Pancreas (tissue), 10 donors: ENCODE measurements at regions not wholly inside any gene's neighbourhood (a gene's known extent, or its start where the extent isn't known, plus 50 kb on each side); places are given as distances from the start of the nearest gene placed in this dataset.
A peak's percentile ranks its signal among the peaks of the same experiment; 100 is the strongest.

ENCODE experiments used
- ATAC-seq, 4 donors: fragments of 200-7000 bp; cut with Tn5 transposase; one replicate each; pipeline versions ENCODE4 v1.8.0 to v1.9.1; 2020; ENCODE audit warnings: mild to moderate bottlenecking in 4 of 4, moderate library complexity in 4 of 4
- DNase-seq, 6 donors: peaks; one replicate each; pipeline ENCODE4 v3.0.0-alpha.2; 2020
- FAIRE-seq: peaks from 2 replicates; lab custom pipeline; 2012; peaks lifted over from hg19 to GRCh38; lab: Jason Lieb, UNC
- H3K27ac ChIP-seq, 4 donors: fragments of 200-600 bp; sonication (generic); 1 replicate in 3 of 4; 2 replicates in 1 of 4; pipeline versions ENCODE4 v1.5.0 to v1.8.0; 2020
- H3K27me3 ChIP-seq, 4 donors: fragments of 200-600 bp; one replicate each; pipeline ENCODE4 v1.8.0; 2021
- H3K36me3 ChIP-seq, 3 donors: fragments of 200-600 bp; sonication (generic) in 1 of 3; one replicate each; pipeline versions ENCODE4 v1.5.0 to v1.8.0; 2020 to 2021
- H3K4me1 ChIP-seq, 3 donors: fragments of 200-600 bp; one replicate each; pipeline ENCODE4 v1.8.0; 2021
- H3K4me3 ChIP-seq, 4 donors: fragments of 200-600 bp; sonication (generic) in 2 of 4; one replicate each; pipeline versions ENCODE4 v1.5.0 to v1.8.0; 2020 to 2021
- H3K9me3 ChIP-seq, 4 donors: fragments of 200-600 bp; one replicate each; pipeline ENCODE4 v1.8.0; 2021
- CTCF ChIP-seq, 4 donors: fragments of 200-600 bp; sonication (generic) in 3 of 4; IDR thresholded peaks; one replicate each; pipeline versions ENCODE4 v1.5.0 to v1.8.0; 2021; ENCODE audit warnings: antibody characterized with exemption in 4 of 4
- WGBS, 2 donors: extraction: QIAGEN DNeasy Blood & Tissue Kit; methylation state at CpG; one replicate each; pipeline ENCODE4 v1.1.7; 2013; 5-methylcytosine and 5-hydroxymethylcytosine counted together
- intact Hi-C, 3 donors: fragments of 100-400 bp; cut with DNase I; formaldehyde crosslinking; loops; one replicate each; pipeline versions ENCODE4 v1.11.1 to v1.14.2; 2022
- donor health status: healthy with polysubstance abuse.
- donor health status: DM: no; HTN: no; CAD: no; lungs with moderate emphysema.
- donor health status: DM: no; HTN: no; CAD: no.
- donor health status: control.
- donor health status: control.
- donor health status: Bipolar disorder and iron deficiency.
- donor health status: DM: yes; HTN: yes; CAD: no.
- donor health status: DM: no; HTN: no; CAD: no.
- donor health status: DM: no; HTN: no; CAD: no.
- donor health status: DM: yes; HTN: yes; CAD: no.

DNA sequence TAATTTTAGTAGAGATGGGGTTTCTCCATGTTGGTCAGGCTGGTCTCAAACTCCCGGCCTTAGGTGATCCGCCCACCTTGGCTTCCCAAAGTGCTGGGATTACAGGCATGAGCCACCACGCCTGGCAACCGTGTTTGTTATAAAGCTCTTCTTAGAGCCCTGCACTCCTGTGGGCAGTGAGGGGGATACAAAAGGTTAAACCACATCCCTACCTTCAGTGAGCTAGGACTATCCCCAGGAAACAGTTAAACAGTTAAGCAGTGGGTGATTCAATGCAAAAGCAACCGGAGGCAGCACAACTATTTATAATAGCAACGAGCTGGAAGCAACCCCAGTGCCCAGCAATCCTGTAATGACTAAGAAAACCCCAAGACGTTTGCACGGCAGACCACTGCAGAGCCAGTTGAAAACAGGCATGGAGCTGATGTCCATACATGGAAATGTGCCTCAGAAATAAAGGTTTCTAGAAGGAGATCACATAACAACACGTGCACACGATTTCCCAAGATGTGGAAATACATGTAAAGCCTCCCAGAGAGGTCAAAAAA, 107.2 kb upstream of the LYZL2 start:
- no peak for TF ChIP-seq CTCF (IDR thresholded peaks at IDR 0.05)
- ATAC-seq: peak in 3 of 4 donors; percentile 17 to 65 (median 29)
- Histone ChIP-seq H3K4me1 (no peaks in the 10 kb centered on the region), H3K27me3 (no peaks in the 10 kb centered on the region), H3K9me3 (no peaks in the 10 kb centered on the region), H3K36me3 (no peaks in the 10 kb centered on the region), H3K4me3 (no peak overlapping the region), H3K27ac (no peak overlapping the region)
- intact Hi-C loops: no loop called here
- WGBS, 2 donors: 34 to 43% methylated on average over 10 of the region's 10 CpGs
- FAIRE-seq: no peak
- DNase-seq: no peak

DNA sequence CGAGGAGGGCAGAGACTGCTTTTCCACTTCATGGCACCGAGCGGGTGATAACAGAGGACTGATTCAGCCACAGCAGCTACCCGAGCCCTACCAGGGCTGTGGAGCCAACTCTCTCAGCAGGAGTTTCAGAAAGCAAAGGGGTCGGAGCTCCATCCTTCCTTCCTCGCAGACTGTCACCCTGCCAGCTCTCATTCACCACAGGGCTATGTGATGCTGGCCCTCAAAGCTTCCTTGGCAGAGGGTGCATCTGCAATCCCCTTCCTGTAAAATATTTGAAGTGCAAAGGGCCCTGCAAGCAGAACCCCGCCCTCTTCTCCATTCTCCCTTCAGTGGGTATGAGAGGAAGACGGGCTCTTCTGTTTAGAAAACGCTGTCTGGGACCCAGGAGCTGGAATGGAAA, 105.3 kb upstream of the LYZL2 start:
- Histone ChIP-seq H3K27me3 (no peaks in the 10 kb centered on the region), H3K36me3 (no peaks in the 10 kb centered on the region), H3K9me3 (no peaks in the 10 kb centered on the region), H3K4me1 (no peaks in the 10 kb centered on the region), H3K4me3 (no peak overlapping the region), H3K27ac (no peak overlapping the region)
- FAIRE-seq (no peak), DNase-seq (no peak), ATAC-seq (no peak)
- no peak for TF ChIP-seq CTCF (IDR thresholded peaks at IDR 0.05)
- 38 to 40% methylated on average over 9 of the region's 9 CpGs for WGBS, 2 donors
- intact Hi-C loops: no loop called here

DNA sequence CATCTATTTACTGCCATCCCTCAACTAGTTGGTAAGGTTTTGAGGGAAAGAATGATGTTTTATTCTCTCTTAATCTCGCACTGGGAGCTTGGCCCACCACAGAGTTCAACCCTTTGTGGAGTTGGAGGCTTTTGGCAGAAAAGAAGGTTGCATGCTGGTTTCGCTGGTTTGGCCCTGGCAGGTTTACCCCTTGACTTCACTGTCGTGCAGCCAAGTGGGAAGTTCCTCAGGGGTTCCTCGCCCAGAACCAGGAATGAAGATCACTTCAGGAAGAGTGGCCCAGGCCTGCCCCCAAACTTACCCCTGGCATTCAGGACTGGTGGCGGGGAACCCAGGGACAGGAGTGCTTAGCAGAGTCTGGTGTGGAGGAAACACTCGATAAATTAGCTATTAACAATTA, 103.1 kb upstream of the LYZL2 start:
- Histone ChIP-seq H3K9me3 (no peaks in the 10 kb centered on the region), H3K36me3 (no peaks in the 10 kb centered on the region), H3K4me1 (no peaks in the 10 kb centered on the region), H3K27ac (no peak overlapping the region), H3K4me3 (no peak overlapping the region), H3K27me3 (no peaks in the 10 kb centered on the region)
- DNase-seq: no peak
- TF ChIP-seq CTCF (IDR thresholded peaks at IDR 0.05): no peak
- WGBS, 2 donors: 83 to 92% methylated on average over 6 of the region's 6 CpGs
- ATAC-seq: no peak
- intact Hi-C loops: no loop called here
- no peak for FAIRE-seq

- ATAC-seq (no peak), DNase-seq (no peak), FAIRE-seq (no peak)
- H3K36me3 ChIP-seq: no peaks in the 10 kb centered on the region
- H3K4me1 ChIP-seq: no peaks in the 10 kb centered on the region
- TF ChIP-seq CTCF (IDR thresholded peaks at IDR 0.05): no peak
- intact Hi-C loops: no loop called here
- H3K27ac ChIP-seq: no peak overlapping the region
- H3K27me3 ChIP-seq: no peaks in the 10 kb centered on the region
- H3K9me3 ChIP-seq: no peaks in the 10 kb centered on the region
- 75 to 78% methylated on average over 5 of the region's 5 CpGs for WGBS, 2 donors
- no peak overlapping the region for H3K4me3 ChIP-seq
Measured at GRCh38 chr10:30731963-30732362, 102.4 kb upstream of the LYZL2 start.

DNA sequence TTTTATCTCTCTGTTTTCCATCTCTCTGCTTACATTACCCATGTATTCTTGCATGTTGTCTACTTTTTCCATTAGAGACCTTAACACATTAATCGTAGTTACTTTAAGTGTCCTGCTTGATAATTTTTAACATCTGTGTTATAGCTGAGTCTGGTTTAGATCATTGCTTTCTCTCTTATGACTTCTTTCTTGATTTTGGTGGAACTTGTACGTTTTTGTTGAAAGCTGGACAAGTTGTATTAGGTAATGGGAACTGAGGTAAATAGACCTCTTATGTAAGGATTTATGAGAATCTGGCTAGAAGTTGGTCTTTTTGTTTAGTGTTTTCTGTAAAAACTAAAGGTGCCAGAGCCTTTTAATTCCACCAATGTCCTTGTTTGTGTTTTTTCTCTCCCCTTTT, 100.8 kb upstream of the LYZL2 start:
- intact Hi-C loops: no loop called here
- H3K27me3 ChIP-seq: no peaks in the 10 kb centered on the region
- FAIRE-seq: no peak
- no peak overlapping the region for H3K27ac ChIP-seq
- WGBS, 2 donors: 64 to 66% methylated on average over 2 of the region's 2 CpGs
- DNase-seq: no peak
- no peak for TF ChIP-seq CTCF (IDR thresholded peaks at IDR 0.05)
- no peaks in the 10 kb centered on the region for H3K4me1 ChIP-seq
- H3K9me3 ChIP-seq: no peaks in the 10 kb centered on the region
- no peak overlapping the region for H3K4me3 ChIP-seq
- no peak for ATAC-seq
- no peaks in the 10 kb centered on the region for H3K36me3 ChIP-seq
